GM11168 (cell line): ENCODE measurements at regions not wholly inside any gene's neighbourhood (a gene's known extent, or its start where the extent isn't known, plus 50 kb on each side); places are given as distances from the start of the nearest gene placed in this dataset.

ENCODE experiments used
- in situ Hi-C: fragments of 300-500 bp; cut with MboI; formaldehyde crosslinking; loops from one replicate; pipeline ENCODE4 v1.12.0; 2022; ENCODE audit warnings: low sequenced_read_pairs; ENCODE audit not compliant: unreplicated experiment

GRCh38 chr2:196376984-196377877, 205.9 kb upstream of the STK17B start:
- in situ Hi-C loops: no loop called here

GRCh38 chr2:196379600-196379999, 208.2 kb upstream of the STK17B start:
- in situ Hi-C loops: no loop called here

GRCh38 chr2:196380098-196380497, 208.7 kb upstream of the STK17B start:
- in situ Hi-C loops: no loop called here

- in situ Hi-C loops: no loop called here
Observed at GRCh38 chr2:196380575-196380974, 209.2 kb upstream of the STK17B start.

- in situ Hi-C loops: no loop called here
Observed at GRCh38 chr2:196381464-196381863, 210.1 kb upstream of the STK17B start.

GRCh38 chr2:196383799-196384198, 212.4 kb upstream of the STK17B start:
- in situ Hi-C loops: no loop called here

- in situ Hi-C loops: no loop called here
Observed at GRCh38 chr2:196384729-196385128, 213.4 kb upstream of the STK17B start.

- in situ Hi-C loops: no loop called here
Observed at GRCh38 chr2:196389670-196390069, 218.3 kb upstream of the STK17B start.

GRCh38 chr2:196390243-196391148, 219.1 kb upstream of the STK17B start:
- in situ Hi-C loops: no loop called here

GRCh38 chr2:196391149-196391479, 219.7 kb upstream of the STK17B start:
- in situ Hi-C loops: no loop called here

GRCh38 chr2:196399096-196399495, 227.7 kb upstream of the STK17B start:
- in situ Hi-C loops: no loop called here

GRCh38 chr2:196399722-196400691, 228.6 kb upstream of the STK17B start:
- in situ Hi-C loops: no loop called here

GRCh38 chr2:196403471-196403870, 232.1 kb upstream of the STK17B start:
- in situ Hi-C loops: no loop called here

- in situ Hi-C loops: no loop called here
Observed at GRCh38 chr2:196404276-196404675, 232.9 kb upstream of the STK17B start.

- in situ Hi-C loops: no loop called here
Observed at GRCh38 chr2:196407675-196408264, 231.7 kb upstream of the CCDC150 start.

- in situ Hi-C loops: no loop called here
Observed at GRCh38 chr2:196409376-196409775, 230.1 kb upstream of the CCDC150 start.

GRCh38 chr2:196410008-196410407, 229.5 kb upstream of the CCDC150 start:
- in situ Hi-C loops: no loop called here

GRCh38 chr2:196413821-196414274, 225.7 kb upstream of the CCDC150 start:
- in situ Hi-C loops: no loop called here

- in situ Hi-C loops: no loop called here
Observed at GRCh38 chr2:196415384-196415783, 224.1 kb upstream of the CCDC150 start.

GRCh38 chr2:196420143-196420542, 219.4 kb upstream of the CCDC150 start:
- in situ Hi-C loops: no loop called here
